PC-9 (cell line): ENCODE measurements at regions not wholly inside any gene's neighbourhood (a gene's known extent, or its start where the extent isn't known, plus 50 kb on each side); places are given as distances from the start of the nearest gene placed in this dataset.

Experiments
- BruUV-seq: library from RNA; stranded (reverse); fragments of 400-500 nt; replicated peaks from 2 replicates; lab custom pipeline; 2021; lab: Mats Ljungman, UMichigan
- CTCF ChIA-PET: fragments of 300-600 bp; sonication (Branson Sonifier 250); formaldehyde crosslinking; loops from one replicate; lab custom pipeline; 2022; ENCODE audit warnings: antibody characterized with exemption; lab: Charles Lee
- POLR2A ChIA-PET: fragments of 300-600 bp; sonication (Branson Sonifier 250); formaldehyde crosslinking; loops from one replicate; lab custom pipeline; 2022; ENCODE audit warnings: antibody characterized with exemption; ENCODE audit not compliant: unreplicated experiment; lab: Charles Lee
- DNase-seq, 2 experiments: peaks; one replicate each; pipeline versions ENCODE4 v3.0.0 to v3.0.0-alpha.2; 2015 to 2022; ENCODE audit warnings: mixed read lengths in 1 of 2
- H2AFZ ChIP-seq: fragments of 200-600 bp; sonication (generic); 2 replicates; pipeline ENCODE4 v1.8.1; 2017; ENCODE audit warnings: antibody characterized with exemption
- H3F3A ChIP-seq: fragments of 200-600 bp; sonication (generic); 2 replicates; pipeline ENCODE4 v1.8.1; 2017; ENCODE audit warnings: antibody characterized with exemption, mild to moderate bottlenecking, low read depth; ENCODE audit not compliant: insufficient read depth
- H3K27ac ChIP-seq: fragments of 200-600 bp; sonication (generic); 2 replicates; pipeline ENCODE4 v1.6.1; 2016; ENCODE audit warnings: mixed run types
- H3K27me3 ChIP-seq: fragments of 200-600 bp; sonication (generic); 2 replicates; pipeline ENCODE4 v1.6.1; 2016; ENCODE audit warnings: low read depth, mixed run types; ENCODE audit not compliant: insufficient read depth
- H3K36me3 ChIP-seq: fragments of 200-600 bp; sonication (generic); 2 replicates; pipeline ENCODE4 v1.6.1; 2016; ENCODE audit warnings: low read depth, mixed run types
- H3K4me1 ChIP-seq: fragments of 200-600 bp; sonication (generic); replicated peaks from 2 replicates; pipeline ENCODE4 v1.6.1; 2016; ENCODE audit warnings: mixed run types; ENCODE audit not compliant: insufficient read depth
- H3K4me2 ChIP-seq: fragments of 200-600 bp; sonication (generic); 2 replicates; pipeline ENCODE4 v1.6.1; 2017; ENCODE audit warnings: mixed run types
- H3K4me3 ChIP-seq: fragments of 200-600 bp; sonication (generic); 2 replicates; pipeline ENCODE4 v1.6.1; 2016; ENCODE audit warnings: mixed run types
- H3K79me2 ChIP-seq: fragments of 200-600 bp; sonication (generic); 2 replicates; pipeline ENCODE4 v1.6.1; 2017; ENCODE audit warnings: low read depth, mixed run types
- H3K9me2 ChIP-seq: fragments of 200-600 bp; sonication (generic); 2 replicates; pipeline ENCODE4 v1.8.1; 2017; ENCODE audit warnings: mild to moderate bottlenecking; ENCODE audit not compliant: insufficient read depth
- H3K9me3 ChIP-seq: fragments of 200-600 bp; sonication (generic); 2 replicates; pipeline ENCODE4 v1.8.1; 2016; ENCODE audit warnings: low read depth; ENCODE audit not compliant: insufficient read depth
- H4K20me1 ChIP-seq: fragments of 200-600 bp; sonication (generic); 2 replicates; pipeline ENCODE4 v1.8.1; 2017; ENCODE audit not compliant: insufficient read depth
- EZH2 ChIP-seq: fragments of 200-600 bp; sonication (generic); IDR thresholded peaks from 2 replicates; pipeline ENCODE4 v1.8.0; 2017; ENCODE audit warnings: antibody characterized with exemption, low read depth
- intact Hi-C: fragments of 100-400 bp; cut with micrococcal nuclease; formaldehyde crosslinking; loops from one replicate; pipeline ENCODE4 v1.10.0; 2022; ENCODE audit not compliant: unreplicated experiment
- TF ChIP-seq, protein P1 (sequence below): fragments of 200-600 bp; sonication (generic); conservative IDR thresholded peaks from 2 replicates; pipeline ENCODE4 v1.6.1; 2017; ENCODE audit warnings: mixed run types, antibody characterized with exemption, mild to moderate bottlenecking, moderate library complexity

DNA sequence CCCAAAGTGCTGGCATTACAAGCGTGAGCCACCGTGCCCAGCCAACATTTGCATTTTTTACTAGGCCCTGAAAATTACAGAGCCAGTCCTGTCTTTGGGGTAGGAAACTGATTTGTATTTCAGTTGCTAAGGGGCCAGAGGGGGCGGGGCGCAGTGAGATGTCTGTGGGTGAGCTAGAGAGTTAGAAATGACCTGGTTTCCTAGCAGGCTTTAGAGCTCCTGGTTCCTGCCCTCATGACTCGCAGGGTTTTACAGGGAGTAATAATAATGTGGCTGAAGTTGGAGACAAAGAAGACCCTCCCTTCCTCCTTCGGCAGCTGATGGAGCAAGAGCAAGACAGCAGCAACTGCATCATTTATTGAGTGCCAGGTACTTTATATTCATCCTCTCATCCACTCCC lies 131.5 kb downstream of the TFAP2C start:
- TF ChIP-seq, protein P1, sequence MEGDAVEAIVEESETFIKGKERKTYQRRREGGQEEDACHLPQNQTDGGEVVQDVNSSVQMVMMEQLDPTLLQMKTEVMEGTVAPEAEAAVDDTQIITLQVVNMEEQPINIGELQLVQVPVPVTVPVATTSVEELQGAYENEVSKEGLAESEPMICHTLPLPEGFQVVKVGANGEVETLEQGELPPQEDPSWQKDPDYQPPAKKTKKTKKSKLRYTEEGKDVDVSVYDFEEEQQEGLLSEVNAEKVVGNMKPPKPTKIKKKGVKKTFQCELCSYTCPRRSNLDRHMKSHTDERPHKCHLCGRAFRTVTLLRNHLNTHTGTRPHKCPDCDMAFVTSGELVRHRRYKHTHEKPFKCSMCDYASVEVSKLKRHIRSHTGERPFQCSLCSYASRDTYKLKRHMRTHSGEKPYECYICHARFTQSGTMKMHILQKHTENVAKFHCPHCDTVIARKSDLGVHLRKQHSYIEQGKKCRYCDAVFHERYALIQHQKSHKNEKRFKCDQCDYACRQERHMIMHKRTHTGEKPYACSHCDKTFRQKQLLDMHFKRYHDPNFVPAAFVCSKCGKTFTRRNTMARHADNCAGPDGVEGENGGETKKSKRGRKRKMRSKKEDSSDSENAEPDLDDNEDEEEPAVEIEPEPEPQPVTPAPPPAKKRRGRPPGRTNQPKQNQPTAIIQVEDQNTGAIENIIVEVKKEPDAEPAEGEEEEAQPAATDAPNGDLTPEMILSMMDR, result no peak
- no peak for TF ChIP-seq EZH2
- intact Hi-C loops, result no loop called here
- Histone ChIP-seq H3K27me3 (no peaks in the 10 kb centered on the region), H3K4me2 (no peak overlapping the region), H3K36me3 (no peaks in the 10 kb centered on the region), H2AFZ (no peak overlapping the region), H3K9me2 (no peaks in the 10 kb centered on the region), H3K4me1 (peaks cover 7% of the 10 kb centered on the region), H3F3A (peaks cover 3% of the 10 kb centered on the region; the same call in 1 of the 2 replicates), H3K4me3 (no peak overlapping the region), H4K20me1 (no peaks in the 10 kb centered on the region), H3K79me2 (no peaks in the 10 kb centered on the region), H3K27ac (no peak overlapping the region), H3K9me3 (no peaks in the 10 kb centered on the region)
- BruUV-seq, result no TSS peak
- ChIA-PET CTCF (no interaction called here), POLR2A (no interaction called here)
- no peak for DNase-seq

- Histone ChIP-seq H3K4me2 (no peak overlapping the region), H4K20me1 (no peaks in the 10 kb centered on the region), H3K79me2 (no peaks in the 10 kb centered on the region), H3K27me3 (no peaks in the 10 kb centered on the region), H3K9me2 (no peaks in the 10 kb centered on the region), H3F3A (peaks cover 9% of the 10 kb centered on the region; the same call in 1 of the 2 replicates), H3K27ac (no peak overlapping the region), H3K4me3 (no peak overlapping the region), H3K4me1 (peaks cover 12% of the 10 kb centered on the region), H3K36me3 (no peaks in the 10 kb centered on the region), H2AFZ (no peak overlapping the region), H3K9me3 (no peaks in the 10 kb centered on the region; the same call in 1 of the 2 replicates)
- no peak for DNase-seq
- CTCF ChIA-PET, result no interaction called here
- POLR2A ChIA-PET, result no interaction called here
- TF ChIP-seq, protein P1, result no peak
- no peak for TF ChIP-seq EZH2
- BruUV-seq, result no TSS peak
- intact Hi-C loops, result no loop called here
Measured at GRCh38 chr20:56761393-56761792, 132.3 kb downstream of the TFAP2C start.

DNA sequence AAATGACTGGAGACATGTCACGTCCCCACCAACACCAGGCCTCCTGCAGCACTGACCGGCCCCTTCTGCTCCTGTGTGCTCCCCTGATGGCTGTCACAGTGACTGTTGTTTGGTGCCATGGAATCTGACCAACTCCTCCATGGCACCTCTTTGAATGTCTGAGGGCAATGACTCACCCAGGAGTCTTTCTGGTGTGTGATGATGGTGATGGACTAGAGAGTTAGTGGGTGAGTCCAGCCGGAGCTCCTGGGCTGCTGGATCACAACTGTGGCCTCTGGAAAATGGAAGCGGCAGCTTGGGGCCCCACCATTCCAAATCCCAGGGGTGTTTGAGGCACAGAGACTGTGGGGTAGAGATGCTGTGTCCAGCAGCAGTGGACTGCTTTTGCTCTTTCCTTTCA lies 133.3 kb downstream of the TFAP2C start:
- ChIA-PET POLR2A (no interaction called here), CTCF (no interaction called here)
- no peaks in the 10 kb centered on the region for H3K36me3 ChIP-seq
- intact Hi-C loops, result no loop called here
- H3K9me2 ChIP-seq, result no peaks in the 10 kb centered on the region
- no peaks in the 10 kb centered on the region for H3K27me3 ChIP-seq
- DNase-seq, result no peak
- H2AFZ ChIP-seq, result no peak overlapping the region
- no peaks in the 10 kb centered on the region for H4K20me1 ChIP-seq
- H3K4me3 ChIP-seq, result no peak overlapping the region
- BruUV-seq, result no TSS peak
- peaks cover 9% of the 10 kb centered on the region; the same call in 1 of the 2 replicates for H3F3A ChIP-seq
- H3K4me1 ChIP-seq, result peaks cover 12% of the 10 kb centered on the region
- H3K9me3 ChIP-seq, result no peaks in the 10 kb centered on the region; the same call in 1 of the 2 replicates
- H3K27ac ChIP-seq, result no peak overlapping the region
- no peak for TF ChIP-seq EZH2
- TF ChIP-seq, protein P1, result no peak
- H3K79me2 ChIP-seq, result no peaks in the 10 kb centered on the region
- H3K4me2 ChIP-seq, result no peak overlapping the region
